Peyer's patch (tissue), 4 donors: ENCODE measurements at regions not wholly inside any gene's neighbourhood (a gene's known extent, or its start where the extent isn't known, plus 50 kb on each side); places are given as distances from the start of the nearest gene placed in this dataset.

Experiments used
- CTCF ChIP-seq, 6 experiments: fragments of 450-650 bp in 4 of 6; fragments of 200-600 bp in 2 of 6; sonication (generic) in 1 of 6; IDR thresholded peaks; one replicate each; pipeline ENCODE4 v1.5.1; 2017 to 2019; ENCODE audit warnings: antibody characterized with exemption in 6 of 6, mild to moderate bottlenecking in 3 of 6, moderate library complexity in 1 of 6
- POLR2A ChIP-seq, 2 donors: fragments of 450-650 bp; IDR thresholded peaks; one replicate each; pipeline ENCODE4 v1.5.1; 2017; ENCODE audit warnings: antibody characterized with exemption in 2 of 2, mild to moderate bottlenecking in 2 of 2, moderate library complexity in 2 of 2

DNA sequence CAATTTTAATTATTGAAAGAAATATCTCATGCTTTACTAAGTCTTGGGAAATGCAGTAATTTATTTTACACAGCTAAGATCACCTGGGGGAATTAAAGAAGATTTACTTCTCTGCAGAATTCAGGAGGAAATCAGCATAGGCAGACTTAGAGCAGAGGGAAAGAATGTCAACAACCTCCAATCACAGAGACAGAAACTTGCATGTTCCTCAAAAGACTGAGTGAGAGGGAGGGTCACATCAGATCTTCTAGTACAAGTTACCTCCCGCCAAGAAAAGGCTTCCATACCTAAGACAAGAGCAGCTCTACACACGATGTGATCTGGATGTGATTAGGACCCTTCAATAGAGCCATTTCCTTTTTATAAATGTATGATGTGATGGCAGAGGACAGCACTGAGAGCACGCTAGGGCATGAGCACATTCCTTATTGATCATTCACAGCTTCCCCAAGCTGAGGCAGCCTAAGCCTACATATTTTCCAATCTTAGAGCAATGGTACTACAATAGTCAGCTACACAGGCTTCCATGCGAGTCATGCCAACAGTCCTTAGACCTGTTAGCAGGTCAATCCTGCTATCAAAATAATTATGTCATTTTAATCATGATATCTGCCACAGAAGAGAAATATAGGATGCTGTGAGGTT, 403.3 kb downstream of the ETNK1 start:
- no peak for TF ChIP-seq POLR2A (IDR thresholded peaks at IDR 0.05)
- TF ChIP-seq CTCF (IDR thresholded peaks at IDR 0.05): no peak
